Epithelial cell of proximal tubule (primary cell): ENCODE measurements at regions not wholly inside any gene's neighbourhood (a gene's known extent, or its start where the extent isn't known, plus 50 kb on each side); places are given as distances from the start of the nearest gene placed in this dataset.

Source experiments
- DNase-seq: peaks from one replicate; pipeline ENCODE4 v3.0.0-alpha.2; 2011; ENCODE audit warnings: low read depth
- H3K4me3 ChIP-seq: 2 replicates; pipeline ENCODE4 v1.5.1; 2011; ENCODE audit warnings: low read depth, mild to moderate bottlenecking, low read length
- CTCF ChIP-seq: conservative IDR thresholded peaks from 2 replicates; pipeline ENCODE4 v1.5.1; 2012; ENCODE audit warnings: low read depth, mild to moderate bottlenecking, low read length

GRCh38 chr5:82355496-82355895, 77.3 kb upstream of the RPS23 start:
- TF ChIP-seq CTCF = no peak
- DNase-seq = no peak
- H3K4me3 ChIP-seq = no peak overlapping the region

GRCh38 chr5:82355053-82355452, 76.9 kb upstream of the RPS23 start:
- no peak for DNase-seq
- TF ChIP-seq CTCF = no peak
- H3K4me3 ChIP-seq = no peak overlapping the region

- no peak for TF ChIP-seq CTCF
- no peak for DNase-seq
- no peak overlapping the region for H3K4me3 ChIP-seq
These were observed 76.4 kb upstream of the RPS23 start for GRCh38 chr5:82354543-82354942.

GRCh38 chr5:82353522-82353921, 75.4 kb upstream of the RPS23 start:
- no peak for DNase-seq
- no peak for TF ChIP-seq CTCF
- no peak overlapping the region for H3K4me3 ChIP-seq

GRCh38 chr5:82352146-82352791, 74.1 kb upstream of the RPS23 start:
- DNase-seq = no peak
- no peak for TF ChIP-seq CTCF

GRCh38 chr5:82351754-82352145, 73.6 kb upstream of the RPS23 start:
- no peak for DNase-seq
- TF ChIP-seq CTCF = peak; percentile 85
- no peak overlapping the region for H3K4me3 ChIP-seq

More at GRCh38 chr5:82352146-82352791, 74.1 kb upstream of the RPS23 start:
- no peak overlapping the region for H3K4me3 ChIP-seq

GRCh38 chr5:82351297-82351696, 73.1 kb upstream of the RPS23 start:
- DNase-seq = no peak
- H3K4me3 ChIP-seq = no peak overlapping the region
- no peak for TF ChIP-seq CTCF
